ENCODE measurements at regions not wholly inside any gene's neighbourhood (a gene's known extent, or its start where the extent isn't known, plus 50 kb on each side); places are given as distances from the start of the nearest gene placed in this dataset.

DNA sequence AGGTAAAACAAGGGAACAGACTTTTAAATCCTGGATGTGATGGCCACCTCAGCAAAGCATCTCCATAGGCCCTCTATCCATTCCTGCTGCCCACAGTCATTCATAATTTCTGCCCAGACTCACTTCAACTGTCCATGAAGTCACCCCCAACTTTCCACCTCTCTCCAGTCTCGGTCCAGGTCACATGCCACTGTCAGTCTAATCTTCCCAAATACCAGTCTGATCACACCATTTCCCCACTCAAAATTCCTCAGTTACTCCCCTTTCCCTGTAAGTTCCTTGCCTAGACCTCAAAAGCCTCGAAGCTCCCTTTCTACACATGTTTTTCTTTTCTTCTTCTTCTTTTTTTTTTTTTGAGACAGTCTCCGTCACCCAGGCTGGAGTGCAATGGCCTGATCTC is 51.2 kb upstream of the HOPX start:
- no peaks in the 10 kb centered on the region for H3K36me3 ChIP-seq
- peaks cover 0 to 3% (median 1%) of the 10 kb centered on the region in 3 donors for H3K4me1 ChIP-seq
- intact Hi-C loops (cut with DNase I), result no loop called here
- 78 to 86% methylated on average over 3 of the region's 3 CpGs for WGBS, 2 donors
- H3K4me3 ChIP-seq, result no peak overlapping the region
- H3K27ac ChIP-seq, result no peak overlapping the region
- no peak for DNase-seq
- TF ChIP-seq POLR2A (IDR thresholded peaks at IDR 0.05), result no peak
- TF ChIP-seq, protein P1, sequence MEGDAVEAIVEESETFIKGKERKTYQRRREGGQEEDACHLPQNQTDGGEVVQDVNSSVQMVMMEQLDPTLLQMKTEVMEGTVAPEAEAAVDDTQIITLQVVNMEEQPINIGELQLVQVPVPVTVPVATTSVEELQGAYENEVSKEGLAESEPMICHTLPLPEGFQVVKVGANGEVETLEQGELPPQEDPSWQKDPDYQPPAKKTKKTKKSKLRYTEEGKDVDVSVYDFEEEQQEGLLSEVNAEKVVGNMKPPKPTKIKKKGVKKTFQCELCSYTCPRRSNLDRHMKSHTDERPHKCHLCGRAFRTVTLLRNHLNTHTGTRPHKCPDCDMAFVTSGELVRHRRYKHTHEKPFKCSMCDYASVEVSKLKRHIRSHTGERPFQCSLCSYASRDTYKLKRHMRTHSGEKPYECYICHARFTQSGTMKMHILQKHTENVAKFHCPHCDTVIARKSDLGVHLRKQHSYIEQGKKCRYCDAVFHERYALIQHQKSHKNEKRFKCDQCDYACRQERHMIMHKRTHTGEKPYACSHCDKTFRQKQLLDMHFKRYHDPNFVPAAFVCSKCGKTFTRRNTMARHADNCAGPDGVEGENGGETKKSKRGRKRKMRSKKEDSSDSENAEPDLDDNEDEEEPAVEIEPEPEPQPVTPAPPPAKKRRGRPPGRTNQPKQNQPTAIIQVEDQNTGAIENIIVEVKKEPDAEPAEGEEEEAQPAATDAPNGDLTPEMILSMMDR (IDR thresholded peaks at IDR 0.05), result no peak
- H3K27me3 ChIP-seq, result no peaks in the 10 kb centered on the region
- H3K9me3 ChIP-seq, result no peaks in the 10 kb centered on the region

DNA sequence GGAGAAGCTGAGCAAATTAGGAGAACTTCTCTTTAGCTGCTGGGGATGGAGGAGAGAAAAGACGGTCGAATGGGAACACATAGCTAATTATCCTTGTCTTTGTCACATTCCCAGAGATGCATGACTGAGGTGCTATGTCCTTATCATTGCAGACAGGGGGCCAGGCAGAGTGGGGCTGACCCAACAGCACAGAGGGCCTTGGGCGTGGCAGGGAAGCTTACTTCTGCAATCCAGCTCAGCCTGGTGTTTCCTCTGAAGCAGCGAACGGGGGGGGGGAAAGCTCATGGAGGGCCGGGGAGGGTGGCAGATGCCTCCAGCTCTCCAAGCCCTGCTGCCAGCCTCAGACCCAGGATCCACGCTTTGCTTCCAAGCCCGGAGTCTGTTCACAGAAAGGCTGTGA is 50.8 kb upstream of the HOPX start:
- no peaks in the 10 kb centered on the region for H3K36me3 ChIP-seq
- TF ChIP-seq, protein P1 (IDR thresholded peaks at IDR 0.05), result no peak
- no peak for TF ChIP-seq POLR2A (IDR thresholded peaks at IDR 0.05)
- H3K4me1 ChIP-seq, result no peaks in the 10 kb centered on the region
- H3K4me3 ChIP-seq, result no peak overlapping the region
- H3K27me3 ChIP-seq, result no peaks in the 10 kb centered on the region
- intact Hi-C loops (cut with DNase I), result no loop called here
- H3K27ac ChIP-seq, result no peak overlapping the region
- H3K9me3 ChIP-seq, result no peaks in the 10 kb centered on the region
- DNase-seq, result no peak
- 59% methylated on average over 5 to 7 of the region's 8 CpGs for whole genome bisulfite sequencing, 2 donors

Data from esophagus squamous epithelium (tissue), 5 donors.